Astrocyte of the spinal cord (primary cell): ENCODE measurements at regions not wholly inside any gene's neighbourhood (a gene's known extent, or its start where the extent isn't known, plus 50 kb on each side); places are given as distances from the start of the nearest gene placed in this dataset.

Experiments used
- DNase-seq: peaks from one replicate; pipeline ENCODE4 v3.0.0; 2011; ENCODE audit warnings: low read depth, low spot score
- H3K4me3 ChIP-seq: 2 replicates; pipeline ENCODE4 v1.5.1; 2011; ENCODE audit warnings: low read depth, mild to moderate bottlenecking, low read length, moderate library complexity
- in situ Hi-C: cut with HindIII; loops from 2 replicates; pipeline ENCODE4 v1.10.0; 2017; ENCODE audit warnings: low sequenced_read_pairs
- TF ChIP-seq, protein P1 (sequence below): IDR thresholded peaks from 2 replicates; pipeline ENCODE4 v1.5.1; 2012; ENCODE audit warnings: low read depth, mild to moderate bottlenecking, low read length, inconsistent platforms

- DNase-seq = no peak
- no peak overlapping the region for H3K4me3 ChIP-seq
- in situ Hi-C loops = no loop called here
- TF ChIP-seq, protein P1, sequence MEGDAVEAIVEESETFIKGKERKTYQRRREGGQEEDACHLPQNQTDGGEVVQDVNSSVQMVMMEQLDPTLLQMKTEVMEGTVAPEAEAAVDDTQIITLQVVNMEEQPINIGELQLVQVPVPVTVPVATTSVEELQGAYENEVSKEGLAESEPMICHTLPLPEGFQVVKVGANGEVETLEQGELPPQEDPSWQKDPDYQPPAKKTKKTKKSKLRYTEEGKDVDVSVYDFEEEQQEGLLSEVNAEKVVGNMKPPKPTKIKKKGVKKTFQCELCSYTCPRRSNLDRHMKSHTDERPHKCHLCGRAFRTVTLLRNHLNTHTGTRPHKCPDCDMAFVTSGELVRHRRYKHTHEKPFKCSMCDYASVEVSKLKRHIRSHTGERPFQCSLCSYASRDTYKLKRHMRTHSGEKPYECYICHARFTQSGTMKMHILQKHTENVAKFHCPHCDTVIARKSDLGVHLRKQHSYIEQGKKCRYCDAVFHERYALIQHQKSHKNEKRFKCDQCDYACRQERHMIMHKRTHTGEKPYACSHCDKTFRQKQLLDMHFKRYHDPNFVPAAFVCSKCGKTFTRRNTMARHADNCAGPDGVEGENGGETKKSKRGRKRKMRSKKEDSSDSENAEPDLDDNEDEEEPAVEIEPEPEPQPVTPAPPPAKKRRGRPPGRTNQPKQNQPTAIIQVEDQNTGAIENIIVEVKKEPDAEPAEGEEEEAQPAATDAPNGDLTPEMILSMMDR = no peak
Measured at GRCh38 chr2:65880436-65880835, 448.0 kb upstream of the SPRED2 start.

DNA sequence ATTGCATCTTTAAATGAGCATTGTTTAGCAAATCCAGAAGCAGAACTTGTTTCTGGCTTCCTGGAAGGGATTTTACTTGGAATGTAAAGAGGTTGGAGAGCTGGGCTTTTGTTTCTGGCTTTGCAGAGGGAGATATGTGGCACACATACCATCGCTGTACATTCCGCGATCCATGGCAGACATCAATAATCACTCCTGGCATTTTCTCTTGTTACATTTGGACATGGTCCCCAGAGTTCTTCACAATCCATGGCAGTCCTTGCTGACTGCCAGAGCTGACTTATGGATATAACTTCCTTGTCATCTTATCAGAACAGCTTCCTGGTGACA lies 445.6 kb upstream of the SPRED2 start:
- DNase-seq = no peak
- no peak overlapping the region for H3K4me3 ChIP-seq
- in situ Hi-C loops = no loop called here
- TF ChIP-seq, protein P1 = no peak

- no peak for DNase-seq
- TF ChIP-seq, protein P1 = no peak
Measured at GRCh38 chr2:65877331-65878010, 445.1 kb upstream of the SPRED2 start.

GRCh38 chr2:65876114-65876513 lies 443.7 kb upstream of the SPRED2 start:
- no peak overlapping the region for H3K4me3 ChIP-seq
- in situ Hi-C loops = no loop called here
- no peak for DNase-seq
- TF ChIP-seq, protein P1 = no peak

More at GRCh38 chr2:65877331-65878010, 445.1 kb upstream of the SPRED2 start:
- H3K4me3 ChIP-seq = no peak overlapping the region
- in situ Hi-C loops = no loop called here

- no peak overlapping the region for H3K4me3 ChIP-seq
- no peak for DNase-seq
- in situ Hi-C loops = no loop called here
- TF ChIP-seq, protein P1 = no peak
Measured at GRCh38 chr2:65870826-65871225, 438.4 kb upstream of the SPRED2 start.

- no peak overlapping the region for H3K4me3 ChIP-seq
- in situ Hi-C loops = no loop called here
- no peak for DNase-seq
- TF ChIP-seq, protein P1 = no peak
Measured at GRCh38 chr2:65869296-65869695, 436.9 kb upstream of the SPRED2 start.

DNA sequence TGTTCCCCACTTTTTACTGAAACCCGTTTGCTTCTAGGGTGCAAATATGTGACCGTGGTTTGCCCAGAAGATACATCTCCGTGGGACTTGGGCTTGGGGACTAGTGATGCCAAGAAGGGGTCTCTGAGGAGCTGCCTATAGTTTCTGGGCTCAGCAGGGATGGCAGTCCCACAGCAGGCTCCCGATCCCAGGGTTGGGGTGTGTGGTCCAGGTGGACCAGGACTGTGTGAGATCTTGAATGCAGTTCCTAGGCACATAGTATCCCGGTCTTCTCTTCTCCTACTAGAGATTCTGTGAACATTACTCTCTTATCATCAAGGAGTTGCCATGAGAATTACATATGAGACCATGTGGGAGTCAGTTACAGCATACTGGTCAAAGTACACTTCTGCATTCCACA lies 435.8 kb upstream of the SPRED2 start:
- TF ChIP-seq, protein P1 = no peak
- no peak for DNase-seq
- in situ Hi-C loops = no loop called here
- H3K4me3 ChIP-seq = no peak overlapping the region
